ENCODE measurements at regions not wholly inside any gene's neighbourhood (a gene's known extent, or its start where the extent isn't known, plus 50 kb on each side); places are given as distances from the start of the nearest gene placed in this dataset.
"Not testable (repeated sequence)": the region's sequence is repeated elsewhere in the genome, so short reads cannot be mapped to it uniquely, and the experiment has no call there.

GRCh38 chr10:9834434-9834833 lies 1183.2 kb upstream of the CELF2 start:
- DNase-seq, result no peak

- no peak for DNase-seq
Observed at GRCh38 chr10:9845075-9845474, 1172.6 kb upstream of the CELF2 start.

GRCh38 chr10:9848278-9848677 lies 1169.4 kb upstream of the CELF2 start:
- DNase-seq, result no peak

GRCh38 chr10:9848981-9849380 lies 1168.7 kb upstream of the CELF2 start:
- no peak for DNase-seq

- DNase-seq, result no peak
Observed at GRCh38 chr10:9850415-9850814, 1167.3 kb upstream of the CELF2 start.

- DNase-seq, result no peak
Observed at GRCh38 chr10:9851808-9852207, 1165.9 kb upstream of the CELF2 start.

GRCh38 chr10:9853405-9854355 lies 1164.0 kb upstream of the CELF2 start:
- no peak for DNase-seq

- not testable (repeated sequence) for DNase-seq
Observed at GRCh38 chr10:9855451-9855850, 1162.2 kb upstream of the CELF2 start.

GRCh38 chr10:9858816-9859215 lies 1158.9 kb upstream of the CELF2 start:
- DNase-seq, result no peak

- no peak for DNase-seq
Observed at GRCh38 chr10:9860045-9860444, 1157.6 kb upstream of the CELF2 start.

GRCh38 chr10:9863559-9864121 lies 1154.0 kb upstream of the CELF2 start:
- no peak for DNase-seq

GRCh38 chr10:9868499-9868898 lies 1149.2 kb upstream of the CELF2 start:
- DNase-seq, result no peak

- no peak for DNase-seq
Observed at GRCh38 chr10:9869205-9869604, 1148.5 kb upstream of the CELF2 start.

GRCh38 chr10:9869606-9870176 lies 1148.0 kb upstream of the CELF2 start:
- DNase-seq, result no peak

GRCh38 chr10:9875353-9875752 lies 1142.3 kb upstream of the CELF2 start:
- no peak for DNase-seq

- no peak for DNase-seq
Observed at GRCh38 chr10:9877978-9878377, 1139.7 kb upstream of the CELF2 start.

- DNase-seq, result no peak
Observed at GRCh38 chr10:9878383-9878782, 1139.3 kb upstream of the CELF2 start.

- DNase-seq, result no peak
Observed at GRCh38 chr10:9885761-9886160, 1131.9 kb upstream of the CELF2 start.

- no peak for DNase-seq
Observed at GRCh38 chr10:9886772-9887171, 1130.9 kb upstream of the CELF2 start.

- DNase-seq, result no peak
Observed at GRCh38 chr10:9895453-9895852, 1122.2 kb upstream of the CELF2 start.

GRCh38 chr10:9895981-9896380 lies 1121.7 kb upstream of the CELF2 start:
- DNase-seq, result no peak

- no peak for DNase-seq
Observed at GRCh38 chr10:9898633-9899395, 1118.9 kb upstream of the CELF2 start.

GRCh38 chr10:9900751-9901150 lies 1116.9 kb upstream of the CELF2 start:
- DNase-seq, result no peak
